Left renal pelvis (tissue), 4 donors: ENCODE measurements at regions not wholly inside any gene's neighbourhood (a gene's known extent, or its start where the extent isn't known, plus 50 kb on each side); places are given as distances from the start of the nearest gene placed in this dataset.
A peak's percentile ranks its signal among the peaks of the same experiment; 100 is the strongest.

Experiments
- DNase-seq, 4 donors: peaks; one replicate each; pipeline ENCODE4 v3.0.0-alpha.2; 2013; ENCODE audit warnings: low read depth in 4 of 4, low spot score in 3 of 4

DNA sequence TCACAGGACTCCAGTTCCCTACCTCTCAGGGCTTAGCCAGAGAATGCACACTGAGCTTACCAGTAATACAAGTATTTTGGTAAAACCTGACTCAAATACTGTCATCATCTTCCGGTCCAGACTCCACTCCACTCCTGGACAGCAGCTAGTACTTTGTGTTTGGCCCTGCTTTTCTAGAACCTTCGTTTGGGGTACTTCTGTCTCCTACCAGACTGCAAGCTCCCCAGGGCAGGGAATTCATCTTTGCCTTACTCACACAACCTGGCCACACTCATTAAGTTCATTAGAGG lies 108.9 kb upstream of the CDC42EP3 start:
- no peak for DNase-seq

DNA sequence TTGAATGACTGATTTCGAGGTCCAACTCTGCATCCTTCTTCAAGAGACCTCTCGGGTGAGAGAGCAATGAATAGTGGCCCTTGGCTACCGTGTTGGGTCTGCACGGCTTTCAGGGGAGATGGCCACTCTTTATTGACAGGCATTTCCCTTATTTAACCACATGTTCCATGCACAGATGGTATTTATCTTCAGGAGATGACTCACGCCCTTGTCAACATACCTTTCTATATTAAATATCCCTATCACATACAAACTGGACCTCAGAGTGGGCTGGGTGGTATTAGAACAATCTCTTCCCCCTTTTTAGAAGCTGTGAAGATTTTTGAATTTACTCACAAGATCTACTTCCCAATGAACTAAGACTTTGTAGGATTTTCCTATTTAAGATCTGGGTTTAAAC lies 109.6 kb upstream of the CDC42EP3 start:
- no peak for DNase-seq

DNA sequence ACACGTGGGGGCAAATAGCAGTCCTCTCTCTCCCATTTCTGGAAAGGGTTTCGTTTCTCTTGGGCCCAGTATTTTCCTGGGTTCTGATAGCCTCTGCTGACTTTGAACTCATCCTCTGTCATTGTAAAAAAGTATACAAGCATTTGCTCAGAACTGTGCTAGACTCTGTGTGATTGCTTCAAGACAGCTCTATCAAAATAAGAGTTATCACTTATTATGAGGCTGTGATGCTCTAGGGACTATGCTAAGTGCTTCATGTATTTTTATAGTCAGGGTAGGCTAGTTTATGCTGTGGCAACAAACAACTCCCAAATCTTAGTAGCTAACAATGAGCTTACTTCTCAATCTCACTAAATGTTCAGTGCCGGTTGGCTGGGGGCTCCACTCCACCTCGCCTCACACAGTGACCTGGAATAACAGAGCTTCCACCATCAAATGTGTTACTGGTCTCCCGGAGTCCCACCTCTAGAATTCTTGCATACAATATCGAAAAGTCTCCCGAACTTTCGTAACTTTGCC lies 110.8 kb upstream of the CDC42EP3 start:
- DNase-seq = no peak

DNA sequence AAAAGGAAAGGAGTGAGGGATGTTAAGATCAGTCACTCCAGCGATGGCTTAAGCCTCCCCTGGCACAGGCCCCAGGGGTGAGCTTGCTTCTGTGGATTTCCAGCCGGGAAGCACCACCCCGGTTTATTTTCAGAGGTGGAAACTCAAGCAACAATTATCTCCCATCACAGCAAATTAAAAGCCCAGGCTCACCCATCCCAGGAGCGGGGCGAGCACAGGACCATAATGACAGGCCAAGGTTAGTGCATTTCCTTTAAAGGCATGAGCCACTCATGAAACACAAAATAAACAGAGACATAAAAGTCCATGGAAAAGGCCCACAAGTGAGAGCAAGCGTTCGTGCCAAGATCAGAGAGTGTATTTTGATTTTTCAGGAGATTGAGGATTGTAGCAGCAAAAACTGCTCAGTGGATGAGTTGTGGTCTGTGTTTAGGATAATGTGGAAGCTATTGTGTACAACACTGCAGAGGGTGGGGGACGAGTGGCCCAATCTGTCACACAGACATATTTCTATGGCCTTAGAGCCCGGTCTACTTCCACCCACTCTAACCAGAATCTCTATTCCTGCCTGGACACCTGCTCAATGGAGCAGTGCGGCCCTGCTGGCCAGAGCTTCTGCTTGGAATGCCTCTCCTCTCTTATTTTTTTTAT lies 111.4 kb upstream of the CDC42EP3 start:
- no peak for DNase-seq

DNA sequence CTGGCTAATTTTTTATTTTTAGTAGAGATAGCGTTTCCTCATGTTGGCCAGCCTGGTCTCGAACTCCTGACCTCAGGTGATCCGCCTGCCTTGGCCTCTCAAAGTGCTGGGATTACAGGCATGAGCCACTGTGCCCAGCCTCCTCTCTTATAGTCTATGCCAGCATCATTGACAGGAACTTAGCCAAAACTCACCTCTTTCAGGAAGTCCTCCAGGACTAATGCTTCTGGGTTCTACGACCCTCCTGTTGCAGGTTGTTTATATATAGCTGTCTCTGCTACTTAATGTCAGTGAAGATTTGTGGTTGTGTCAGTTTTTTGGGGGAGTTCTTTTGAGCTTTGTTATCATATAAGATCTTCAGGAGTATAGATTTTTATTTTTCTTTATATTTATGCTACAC lies 112.1 kb upstream of the CDC42EP3 start:
- no peak for DNase-seq

DNA sequence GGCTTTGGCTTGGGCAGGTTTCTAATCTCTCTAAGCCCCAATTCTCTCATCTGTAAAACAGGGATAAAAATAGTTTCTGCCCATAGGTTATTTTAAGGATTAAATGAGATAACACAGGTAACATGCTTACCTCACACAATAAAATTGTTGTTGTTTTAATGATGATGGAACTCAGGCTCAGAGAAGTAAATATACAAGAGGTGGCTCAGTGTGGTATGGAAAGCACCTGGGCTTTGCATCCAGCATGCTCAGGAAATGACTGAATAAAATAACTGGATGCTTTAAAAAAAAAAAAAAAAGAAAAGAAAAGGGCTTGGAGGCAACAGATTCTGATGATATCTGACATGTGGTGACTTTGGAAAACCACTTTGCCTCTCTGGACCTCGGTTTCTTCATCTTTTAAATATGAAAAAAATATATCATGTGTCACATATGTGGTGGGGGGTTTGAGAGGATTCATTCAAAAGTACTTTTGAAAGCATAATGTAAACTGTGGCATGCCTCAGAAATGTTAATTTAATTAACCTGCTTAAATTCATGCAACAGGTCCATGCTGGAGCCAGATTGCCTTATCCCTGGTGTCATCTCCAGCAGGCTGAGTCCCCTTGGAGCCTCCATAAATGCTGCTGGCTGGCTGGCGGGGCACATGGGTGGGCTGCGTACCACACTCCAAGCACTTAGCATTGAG lies 112.8 kb upstream of the CDC42EP3 start:
- DNase-seq = no peak

DNA sequence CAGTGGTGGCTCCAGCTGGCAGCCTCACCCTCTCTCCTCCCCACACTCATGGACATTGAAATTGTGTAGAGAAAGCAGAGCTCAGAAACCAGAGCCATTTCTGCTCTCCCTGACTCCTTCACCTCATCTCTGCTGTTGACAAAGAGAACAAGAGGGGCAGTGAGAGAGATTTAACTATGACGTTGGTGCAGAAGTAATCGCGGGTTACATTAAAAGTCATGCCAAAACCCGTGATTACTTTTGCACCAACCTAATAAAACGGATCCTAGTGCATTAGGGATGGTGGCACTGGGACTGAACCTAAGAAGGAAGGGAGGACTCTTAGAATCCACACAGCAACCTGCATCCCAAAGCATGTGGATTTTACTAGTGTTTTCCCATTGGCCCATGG lies 113.3 kb upstream of the CDC42EP3 start:
- no peak for DNase-seq

DNA sequence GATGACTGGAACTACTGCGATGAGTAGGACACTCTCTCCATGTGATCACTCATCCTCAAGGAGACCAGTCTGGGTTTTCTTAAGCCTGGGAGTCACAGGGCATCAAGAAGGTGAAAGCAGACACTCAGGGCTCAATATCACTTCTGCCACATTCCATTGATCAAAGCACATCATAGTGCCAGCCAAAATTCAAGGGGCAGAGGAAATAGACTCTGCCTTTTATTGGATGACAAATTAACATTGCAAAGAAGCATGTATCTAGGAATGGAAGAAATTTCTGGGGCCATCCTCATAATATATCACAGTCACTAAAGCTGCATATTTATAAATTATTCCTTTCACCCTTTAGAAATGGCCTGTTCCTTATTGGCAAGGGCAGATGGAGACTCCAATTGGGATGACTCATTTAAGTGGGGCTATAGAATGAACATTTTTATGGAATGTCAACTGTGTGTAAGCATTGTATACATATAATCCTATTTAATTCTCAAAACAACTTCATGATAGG lies 114.8 kb upstream of the CDC42EP3 start:
- no peak for DNase-seq

DNA sequence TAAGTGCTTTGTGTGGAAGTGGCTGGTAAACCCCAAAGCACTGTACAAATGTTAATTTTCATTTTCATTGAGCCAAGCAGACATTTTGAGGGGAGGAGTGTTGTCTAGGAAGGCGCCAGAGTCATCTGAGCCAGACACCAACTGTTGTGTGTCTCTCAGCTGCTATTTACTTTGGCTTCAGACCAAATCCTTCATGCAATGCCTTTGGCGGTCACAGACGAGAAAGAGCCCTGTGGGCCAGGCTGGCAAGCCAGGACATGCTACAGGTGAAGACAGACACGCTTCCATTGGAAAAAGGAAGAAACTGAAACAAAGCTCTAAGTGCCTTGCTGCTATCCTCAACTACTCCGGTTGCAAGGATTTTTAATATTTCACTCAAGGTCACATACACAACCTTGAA lies 115.4 kb upstream of the CDC42EP3 start:
- DNase-seq = peak in 1 of 4 donors; percentile 26

DNA sequence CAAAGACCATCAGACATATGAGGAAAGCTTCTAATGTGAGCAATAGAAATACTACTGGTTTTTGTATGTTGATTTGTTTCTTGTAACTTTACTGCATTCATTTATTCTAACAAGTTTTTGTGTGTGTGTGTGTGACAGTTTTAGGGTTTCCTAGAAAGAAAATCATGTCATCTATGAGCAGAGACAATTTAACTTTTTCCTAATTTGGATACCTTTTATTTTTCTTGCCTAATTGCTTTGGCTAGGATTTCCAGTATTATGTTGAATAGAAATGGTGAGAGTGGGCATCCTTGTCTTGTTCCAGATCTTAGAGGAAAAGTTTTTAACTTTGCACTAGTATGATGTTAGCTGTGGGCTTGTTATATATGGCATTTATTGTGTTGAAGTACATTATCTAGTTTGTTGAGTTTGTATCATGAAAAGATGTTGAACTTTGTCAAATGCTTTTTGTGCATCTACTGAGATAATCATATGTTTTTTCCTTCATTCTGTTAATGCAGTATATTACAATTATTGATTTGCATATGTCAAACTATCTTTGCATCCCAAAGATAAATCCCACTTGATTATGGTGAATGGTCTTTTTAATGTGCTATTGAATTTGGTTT lies 117.3 kb upstream of the CDC42EP3 start:
- DNase-seq = no peak

DNA sequence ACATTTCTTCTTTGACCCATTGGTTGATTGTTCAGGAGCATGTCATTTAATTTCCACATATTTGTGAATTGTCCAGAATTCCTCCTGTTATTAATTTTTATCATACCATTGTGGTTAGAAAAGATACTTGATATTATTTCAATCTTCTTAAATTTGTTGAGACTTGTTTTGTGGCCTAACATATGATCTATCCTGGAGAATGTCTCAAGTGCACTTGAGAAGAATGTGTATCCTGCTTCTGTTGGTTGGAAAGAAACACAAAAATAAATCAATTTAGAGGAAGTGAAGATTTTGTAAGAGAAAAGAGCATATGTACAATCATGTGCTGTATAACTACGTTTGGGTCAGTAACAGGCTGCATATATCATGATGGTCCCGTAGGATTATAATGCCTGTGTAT lies 118.6 kb upstream of the CDC42EP3 start:
- DNase-seq = no peak

DNA sequence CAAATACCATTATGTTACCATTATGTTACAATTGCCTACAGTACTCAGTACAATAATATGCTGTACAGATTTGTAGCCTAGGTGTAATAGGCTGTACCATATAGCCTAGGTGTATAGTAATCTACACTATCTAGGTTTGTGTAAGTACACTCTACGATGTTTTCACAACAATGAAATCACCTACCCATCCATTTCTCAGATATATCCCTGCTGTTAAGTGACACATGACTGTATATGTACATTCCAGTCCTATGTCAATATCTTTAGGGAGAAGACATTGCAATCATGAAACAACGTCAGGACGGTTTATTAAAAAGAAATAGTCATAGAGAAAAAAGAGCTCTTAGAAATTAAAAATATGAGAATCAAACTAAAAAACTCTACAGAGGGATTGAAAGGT lies 119.0 kb upstream of the CDC42EP3 start:
- DNase-seq = no peak

DNA sequence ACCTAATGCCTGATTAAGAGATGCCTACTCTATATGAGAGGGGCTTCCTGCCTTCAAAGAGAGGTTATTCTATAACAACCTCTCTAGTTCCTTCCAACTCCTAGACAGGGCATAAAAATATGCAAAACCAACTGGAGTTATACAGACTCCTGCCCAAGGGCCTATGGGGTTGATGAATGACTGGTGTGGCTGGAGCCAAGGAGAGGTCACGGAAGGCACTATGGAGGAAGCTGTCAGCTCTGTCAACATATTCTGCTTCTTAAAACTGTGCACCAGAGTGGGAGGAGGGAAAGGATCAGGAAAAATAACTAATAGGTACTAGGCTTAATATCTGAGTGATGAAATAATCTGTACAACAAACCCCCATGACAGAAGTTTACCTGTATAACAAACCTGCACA lies 120.9 kb upstream of the CDC42EP3 start:
- no peak for DNase-seq

DNA sequence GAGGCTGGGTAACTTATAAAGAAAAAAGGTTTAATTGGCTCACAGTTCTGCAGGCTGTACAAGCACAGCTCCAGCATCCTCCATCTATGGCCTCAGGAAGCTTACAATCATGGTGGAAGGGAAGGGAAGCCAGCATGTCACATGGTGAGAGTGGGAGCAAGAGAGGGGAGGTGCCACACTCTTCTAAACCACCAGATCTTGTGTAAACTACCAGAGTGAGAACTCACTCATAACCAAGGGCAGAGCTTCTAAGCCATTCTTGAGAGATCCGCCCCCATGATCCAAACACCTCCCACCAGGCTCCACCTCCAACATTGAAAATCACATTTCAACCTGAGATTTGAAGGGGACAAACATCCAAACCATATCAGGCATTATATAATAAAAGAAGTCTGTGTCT lies 121.6 kb upstream of the CDC42EP3 start:
- no peak for DNase-seq

DNA sequence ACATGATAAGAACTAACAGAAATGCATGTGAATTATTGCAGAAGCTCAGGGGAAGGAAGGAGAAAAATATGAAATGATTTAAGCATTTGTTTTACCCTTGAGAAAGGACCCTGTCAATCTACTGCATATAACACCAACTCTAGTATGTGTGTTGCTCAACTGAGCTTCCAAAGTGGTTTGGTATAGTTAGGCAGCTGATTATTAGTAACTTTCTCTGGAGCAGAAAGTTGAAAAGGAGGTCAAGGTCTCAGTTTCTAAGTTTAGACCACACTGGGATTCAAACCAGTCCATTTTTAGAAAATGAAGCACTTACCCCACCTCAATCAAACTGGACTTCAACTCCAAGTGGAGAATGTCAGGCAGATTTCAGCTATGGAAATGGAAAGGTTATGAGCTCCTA lies 123.3 kb upstream of the CDC42EP3 start:
- DNase-seq = no peak

DNA sequence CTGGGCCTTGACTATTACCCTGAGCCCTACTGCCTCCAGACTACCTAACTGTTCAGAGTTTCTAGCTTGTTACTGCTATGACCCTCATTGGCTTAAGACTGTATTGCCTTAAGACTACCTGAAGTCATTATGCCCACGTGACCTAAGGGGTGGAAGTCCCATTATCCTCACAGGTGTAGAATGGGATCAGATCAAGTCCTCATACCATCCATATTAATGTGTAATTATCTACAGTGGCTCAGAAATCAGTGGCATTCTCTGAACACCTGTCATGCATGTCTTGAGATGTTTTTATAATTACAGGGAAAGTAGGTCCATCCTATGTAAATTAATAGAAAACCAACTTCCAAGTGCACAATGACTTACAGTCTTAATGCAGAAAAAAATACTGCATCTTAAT lies 124.0 kb upstream of the CDC42EP3 start:
- DNase-seq = no peak

DNA sequence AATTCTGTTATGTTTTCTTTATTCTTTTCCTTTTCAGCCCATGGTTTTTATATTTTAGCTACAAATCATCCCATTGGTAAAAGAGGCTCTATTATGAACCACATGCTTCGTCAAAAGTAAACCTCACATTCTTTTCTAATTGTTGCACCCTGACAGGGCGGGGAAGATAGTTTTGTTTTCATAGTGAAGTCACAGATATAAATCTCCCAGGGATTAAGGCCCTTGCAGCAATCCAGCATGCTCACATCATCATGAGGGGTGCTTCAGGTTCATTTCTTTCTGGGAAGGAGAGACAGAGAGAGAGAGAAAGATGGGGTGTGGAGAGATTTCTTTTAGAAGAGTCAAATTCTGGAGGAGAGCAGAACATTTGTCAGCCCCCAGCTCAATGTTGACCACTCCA lies 124.5 kb upstream of the CDC42EP3 start:
- DNase-seq = no peak

DNA sequence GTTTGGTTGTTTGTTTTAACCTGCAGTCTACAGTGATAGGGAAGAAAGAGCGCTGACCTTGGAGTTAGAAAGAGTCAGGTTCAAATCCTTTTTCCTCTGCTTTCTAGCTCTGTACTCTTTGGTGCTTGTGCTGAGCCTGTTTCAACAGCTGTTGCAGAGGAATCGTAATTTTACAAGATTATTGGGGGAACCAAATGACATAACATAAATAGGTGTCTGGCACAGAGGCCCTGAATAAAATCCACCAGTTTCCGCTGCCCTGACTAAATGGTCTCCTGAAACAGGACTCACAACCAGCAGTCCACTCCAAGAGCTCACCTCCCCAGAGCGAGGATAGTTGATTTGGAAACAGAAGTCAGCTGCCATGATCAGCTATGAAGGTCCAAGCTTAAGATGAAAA lies 125.0 kb upstream of the CDC42EP3 start:
- DNase-seq = no peak

DNA sequence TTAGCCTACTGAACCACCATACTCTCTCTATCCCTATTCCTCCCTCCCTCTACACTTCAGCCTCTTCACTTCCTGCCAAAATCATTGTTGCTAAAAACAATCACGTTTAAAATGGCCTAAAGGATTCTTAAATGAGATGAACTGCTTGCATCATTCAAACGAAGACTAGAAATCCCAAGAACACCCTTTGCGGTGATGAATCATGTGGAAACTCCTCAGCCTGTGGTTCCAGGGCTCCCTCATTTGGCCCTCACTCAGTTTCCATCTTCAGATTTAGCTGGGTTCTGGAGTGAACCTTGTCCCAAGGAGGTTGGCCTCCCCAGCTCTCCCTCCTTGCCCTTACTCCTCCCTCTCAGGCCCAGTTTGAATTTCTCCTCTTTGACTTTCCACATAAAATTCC lies 125.6 kb upstream of the CDC42EP3 start:
- DNase-seq = no peak

DNA sequence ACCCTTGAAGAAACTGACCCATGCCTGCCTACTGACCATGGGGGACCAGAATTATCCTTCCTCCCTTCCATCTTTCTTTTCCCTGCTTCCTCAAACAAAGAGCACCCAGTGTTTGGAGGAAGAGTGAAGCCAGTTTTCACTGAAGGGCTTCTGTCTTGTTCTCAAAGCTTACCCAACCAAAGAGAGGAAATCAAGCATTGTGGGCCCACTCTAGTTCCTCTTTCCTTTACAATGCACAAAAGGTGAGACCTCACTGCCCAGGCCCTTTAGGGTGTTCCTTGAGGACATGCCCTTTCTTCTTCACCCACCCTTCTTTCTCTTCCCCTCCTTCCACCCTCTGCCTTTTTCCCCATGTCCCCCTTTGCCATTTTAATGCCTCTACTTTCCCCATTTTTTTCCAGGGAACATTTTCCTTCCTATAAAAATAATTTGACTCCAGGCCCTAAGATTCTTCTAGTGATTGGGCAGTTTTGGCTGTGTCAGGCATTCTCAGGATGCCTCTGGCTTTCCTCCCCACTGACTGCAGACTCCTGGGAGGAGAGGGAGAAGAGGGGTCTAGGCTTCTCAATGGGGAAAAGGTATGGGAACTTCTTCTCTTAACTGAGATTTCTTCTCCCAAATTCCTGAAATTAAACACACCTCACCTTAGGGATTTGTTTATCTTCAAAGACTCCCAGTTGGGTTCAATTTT lies 126.6 kb upstream of the RMDN2 start:
- DNase-seq = no peak

DNA sequence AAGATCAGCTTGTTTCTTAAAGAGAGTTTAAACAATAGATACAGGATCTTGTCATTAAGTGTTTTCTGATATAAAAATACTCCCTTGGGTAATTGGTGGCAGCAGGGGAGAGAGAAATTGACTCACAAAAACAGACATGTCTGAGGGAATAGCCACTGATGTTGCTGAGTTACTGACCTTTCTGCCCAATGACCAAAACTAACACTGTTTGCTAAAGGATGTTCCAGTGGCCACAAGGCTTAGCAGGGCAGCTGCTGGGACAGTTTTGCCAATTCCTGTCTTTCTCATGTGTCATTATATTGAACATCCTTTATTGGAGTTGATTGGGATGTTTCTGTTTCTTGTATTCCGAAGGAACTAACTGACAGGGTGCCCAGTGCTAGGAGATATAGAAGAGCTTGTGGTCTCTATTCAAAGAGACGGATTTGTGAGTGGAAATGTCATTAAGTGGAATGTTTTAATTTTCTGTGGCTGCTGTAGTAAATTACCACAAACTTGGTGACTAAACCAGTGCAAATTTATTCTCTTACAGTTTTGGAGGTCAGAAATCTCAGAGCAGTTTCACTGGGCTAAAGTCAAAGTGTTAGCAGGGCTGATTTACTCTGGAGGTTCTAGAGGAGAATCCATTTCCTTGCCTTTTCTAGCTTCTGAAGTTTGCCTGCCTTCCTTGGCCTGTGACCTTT lies 124.8 kb upstream of the RMDN2 start:
- no peak for DNase-seq
